Heart right ventricle (tissue), 16 donors: ENCODE measurements at regions not wholly inside any gene's neighbourhood (a gene's known extent, or its start where the extent isn't known, plus 50 kb on each side); places are given as distances from the start of the nearest gene placed in this dataset.

Source experiments
- ATAC-seq, 8 donors: fragments of 200-7000 bp; cut with Tn5 transposase; one replicate each; pipeline ENCODE4 v1.9.1; 2020; ENCODE audit warnings: mild to moderate bottlenecking in 8 of 8, moderate library complexity in 8 of 8, moderate number of reproducible peaks in 1 of 8
- DNase-seq, 2 donors: peaks; one replicate each; pipeline ENCODE4 v3.0.0-alpha.2; 2020
- H3K27ac ChIP-seq, 10 donors: fragments of 200-600 bp; sonication (generic) in 2 of 10; one replicate each; pipeline versions ENCODE4 v1.5.0 to v1.8.0; 2020 to 2022; ENCODE audit warnings: mild to moderate bottlenecking in 3 of 10
- H3K27me3 ChIP-seq, 7 donors: fragments of 200-600 bp; one replicate each; pipeline ENCODE4 v1.8.0; 2021 to 2022; ENCODE audit warnings: mild to moderate bottlenecking in 2 of 7
- H3K36me3 ChIP-seq, 9 donors: fragments of 200-600 bp; sonication (generic) in 1 of 9; one replicate each; pipeline versions ENCODE4 v1.5.0 to v1.8.0; 2020 to 2022; ENCODE audit warnings: mild to moderate bottlenecking in 2 of 9
- H3K4me1 ChIP-seq, 9 donors: fragments of 200-600 bp; sonication (generic) in 1 of 9; one replicate each; pipeline versions ENCODE4 v1.5.0 to v1.8.0; 2020 to 2022; ENCODE audit warnings: mild to moderate bottlenecking in 4 of 9
- H3K4me3 ChIP-seq, 10 donors: fragments of 200-600 bp; sonication (generic) in 2 of 10; one replicate each; pipeline versions ENCODE4 v1.5.0 to v1.8.0; 2020 to 2022; ENCODE audit warnings: mild to moderate bottlenecking in 7 of 10, moderate library complexity in 2 of 10
- H3K9me3 ChIP-seq, 11 donors: fragments of 200-600 bp in 10 of 11; sonication (generic) in 2 of 11; one replicate each; pipeline versions ENCODE4 v1.5.0 to v1.8.0; 2013 to 2022; ENCODE audit warnings: mild to moderate bottlenecking in 2 of 11, control low read depth in 1 of 11, moderate library complexity in 1 of 11
- WGBS, 2 donors: extraction: QIAGEN DNeasy Blood & Tissue Kit; methylation state at CpG; one replicate each; pipeline ENCODE4 v1.1.7; 2013; ENCODE audit warnings: inconsistent platforms in 1 of 2; 5-methylcytosine and 5-hydroxymethylcytosine counted together
- intact Hi-C, 10 donors: fragments of 100-400 bp; cut with DNase I; formaldehyde crosslinking; loops; one replicate each; pipeline versions ENCODE4 v1.11.1 to v1.14.2; 2022
- TF ChIP-seq, protein P1 (sequence below), 9 donors: fragments of 200-600 bp; sonication (generic) in 2 of 9; IDR thresholded peaks; one replicate each; pipeline versions ENCODE4 v1.5.0 to v1.8.0; 2021 to 2022; ENCODE audit warnings: antibody characterized with exemption in 9 of 9, mild to moderate bottlenecking in 5 of 9, moderate library complexity in 1 of 9
- donor health status: Arrhythmogenic right ventricular cardiomyopathy.
- donor health status: ischemic (EF 13 %, LVEDD 7.1; RV severe dilation, severe dysfunction).
- donor health status: healthy with polysubstance abuse.
- donor health status: DM: no; HTN: yes; CAD: no.
- donor health status: DM: no; HTN: no; CAD: no.
- donor health status: ischemic (EF 25% LVEDD 6.9; RV normal size, moderate dysfunction).
- donor health status: ischemic (EF 25% LVEDD 5.7; RV mildly dilated, moderate dysfunction).
- donor health status: healthy.
- donor health status: DM: yes; HTN: yes; CAD: no.
- donor health status: Ischemic cardiomyopathy.
- donor health status: ischemic (EF 35%, LVEDD 5.7; RV mildly dilated, moderate dysfunction).
- donor health status: nonischemic (EF 11% LVEDD 7.7; RV severe dilation, severe dysfunction).
- donor health status: DM: yes; HTN: yes; CAD: no.
- donor health status: PGD.
- donor health status: ischemic (EF 29% LVEDD 5.4; RV normal size, mild dysfunction).
- donor health status: nonischemic (EF 23%, LVEDD 6.1; RV moderate dilation, normal function).

DNA sequence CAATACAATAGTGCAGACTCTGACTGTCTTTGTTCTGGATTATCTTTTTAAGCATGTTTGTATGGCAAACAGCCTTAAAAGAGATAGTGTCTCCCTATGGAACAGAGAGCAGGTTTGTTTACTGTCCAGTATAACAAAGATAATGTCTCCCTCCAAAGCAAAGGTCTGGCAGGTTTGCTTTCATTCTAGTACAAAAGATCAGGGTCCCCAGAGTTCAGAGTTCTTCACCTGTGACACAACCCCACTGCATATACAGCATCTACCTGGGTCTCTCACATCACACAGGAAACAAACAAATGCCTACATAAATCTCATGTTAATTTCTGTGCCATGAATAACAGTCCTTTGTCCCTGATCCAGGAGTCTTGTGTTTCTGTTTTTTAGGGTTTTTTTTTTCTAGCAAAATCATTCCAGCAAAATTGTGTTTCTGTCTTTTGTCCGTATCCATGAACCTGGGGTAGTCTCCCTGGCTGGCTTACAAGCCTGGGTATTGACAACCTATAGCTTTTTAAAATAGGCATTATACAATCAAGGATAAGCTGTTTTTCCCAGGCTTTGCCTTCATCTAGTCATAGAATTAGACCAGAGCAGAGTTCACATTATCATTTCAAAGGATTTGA, 89.4 kb upstream of the PTBP2 start:
- Histone ChIP-seq H3K27ac (no peak overlapping the region), H3K4me1 (no peaks in the 10 kb centered on the region), H3K27me3 (no peaks in the 10 kb centered on the region), H3K9me3 (no peaks in the 10 kb centered on the region), H3K4me3 (no peak overlapping the region), H3K36me3 (no peaks in the 10 kb centered on the region)
- DNase-seq (no peak), ATAC-seq (no peak)
- intact Hi-C loops, result no loop called here
- 89% methylated on average over 1 of the region's 1 CpG for WGBS, 2 donors
- TF ChIP-seq, protein P1, sequence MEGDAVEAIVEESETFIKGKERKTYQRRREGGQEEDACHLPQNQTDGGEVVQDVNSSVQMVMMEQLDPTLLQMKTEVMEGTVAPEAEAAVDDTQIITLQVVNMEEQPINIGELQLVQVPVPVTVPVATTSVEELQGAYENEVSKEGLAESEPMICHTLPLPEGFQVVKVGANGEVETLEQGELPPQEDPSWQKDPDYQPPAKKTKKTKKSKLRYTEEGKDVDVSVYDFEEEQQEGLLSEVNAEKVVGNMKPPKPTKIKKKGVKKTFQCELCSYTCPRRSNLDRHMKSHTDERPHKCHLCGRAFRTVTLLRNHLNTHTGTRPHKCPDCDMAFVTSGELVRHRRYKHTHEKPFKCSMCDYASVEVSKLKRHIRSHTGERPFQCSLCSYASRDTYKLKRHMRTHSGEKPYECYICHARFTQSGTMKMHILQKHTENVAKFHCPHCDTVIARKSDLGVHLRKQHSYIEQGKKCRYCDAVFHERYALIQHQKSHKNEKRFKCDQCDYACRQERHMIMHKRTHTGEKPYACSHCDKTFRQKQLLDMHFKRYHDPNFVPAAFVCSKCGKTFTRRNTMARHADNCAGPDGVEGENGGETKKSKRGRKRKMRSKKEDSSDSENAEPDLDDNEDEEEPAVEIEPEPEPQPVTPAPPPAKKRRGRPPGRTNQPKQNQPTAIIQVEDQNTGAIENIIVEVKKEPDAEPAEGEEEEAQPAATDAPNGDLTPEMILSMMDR (IDR thresholded peaks at IDR 0.05), result no peak

DNA sequence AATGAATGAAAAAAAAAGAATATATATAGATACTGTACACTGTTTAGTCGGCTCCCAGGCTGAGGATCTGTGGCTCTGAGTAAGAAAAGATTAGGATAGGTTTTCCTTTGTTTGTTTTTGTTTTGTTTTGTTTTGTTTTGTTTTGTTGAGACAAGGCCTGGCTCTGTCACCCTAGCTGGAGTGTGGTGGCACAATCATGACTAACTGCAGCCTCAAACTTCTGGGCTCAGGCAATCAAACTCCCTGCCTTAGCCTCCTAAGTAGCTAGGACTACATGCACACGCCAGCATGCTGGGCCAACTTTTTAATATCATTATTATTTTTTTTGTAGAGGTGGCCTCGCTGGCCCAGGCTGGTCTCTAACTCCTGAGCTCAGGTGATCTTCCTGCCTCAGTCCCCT, 87.9 kb upstream of the PTBP2 start:
- no peaks in the 10 kb centered on the region for H3K27me3 ChIP-seq
- H3K9me3 ChIP-seq, result no peaks in the 10 kb centered on the region
- no peaks in the 10 kb centered on the region for H3K36me3 ChIP-seq
- intact Hi-C loops, result no loop called here
- TF ChIP-seq, protein P1 (IDR thresholded peaks at IDR 0.05), result no peak
- H3K4me1 ChIP-seq, result no peaks in the 10 kb centered on the region
- no peak overlapping the region for H3K4me3 ChIP-seq
- WGBS, 2 donors, result 86 to 88% methylated on average over 3 of the region's 3 CpGs
- no peak overlapping the region for H3K27ac ChIP-seq
- no peak for DNase-seq
- no peak for ATAC-seq

DNA sequence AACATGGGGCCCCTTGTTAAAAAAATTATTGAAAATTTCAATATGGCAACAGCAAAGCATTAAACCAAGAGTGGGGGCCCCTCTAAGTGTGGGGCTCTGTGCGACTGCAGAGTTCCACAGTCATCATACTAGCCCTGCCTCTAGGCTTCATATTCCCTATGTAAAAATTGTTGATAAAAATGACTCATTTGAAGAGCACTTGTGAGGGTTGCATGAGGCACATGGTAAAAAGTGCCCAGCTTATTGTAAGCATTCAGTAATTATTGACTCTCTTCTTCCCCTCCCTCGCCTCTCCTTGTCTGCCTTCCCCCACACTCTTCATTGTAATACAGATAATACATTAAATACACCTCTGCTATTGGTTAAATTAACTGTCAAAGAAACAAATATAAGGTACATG, 86.7 kb upstream of the PTBP2 start:
- DNase-seq (no peak), ATAC-seq (no peak)
- H3K27ac ChIP-seq, result no peak overlapping the region
- TF ChIP-seq, protein P1 (IDR thresholded peaks at IDR 0.05), result no peak
- no peaks in the 10 kb centered on the region for H3K36me3 ChIP-seq
- H3K4me3 ChIP-seq, result no peak overlapping the region
- intact Hi-C loops, result no loop called here
- 83 to 95% methylated on average over 2 of the region's 2 CpGs for WGBS, 2 donors
- H3K27me3 ChIP-seq, result no peaks in the 10 kb centered on the region
- H3K4me1 ChIP-seq, result no peaks in the 10 kb centered on the region
- no peaks in the 10 kb centered on the region for H3K9me3 ChIP-seq

DNA sequence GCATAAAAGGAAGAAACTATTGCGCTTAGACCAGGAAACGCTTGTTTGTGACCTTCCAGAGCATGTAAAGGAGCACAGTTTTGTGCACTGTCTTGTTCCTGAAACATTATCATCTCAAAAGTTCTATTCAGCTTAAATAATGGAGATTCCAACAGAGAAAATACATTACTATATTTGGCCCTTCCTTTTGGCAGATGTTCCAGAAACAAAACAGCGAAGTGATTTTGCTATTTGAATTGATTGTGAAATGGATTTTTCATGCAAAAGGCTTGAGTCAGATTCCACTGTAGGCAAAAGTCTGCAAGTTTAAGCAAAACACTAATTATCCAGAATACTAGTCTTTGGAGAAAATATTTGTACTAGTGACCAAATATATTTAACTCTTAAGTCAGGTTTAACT, 80.3 kb upstream of the PTBP2 start:
- no peaks in the 10 kb centered on the region for H3K4me1 ChIP-seq
- H3K9me3 ChIP-seq, result no peaks in the 10 kb centered on the region
- H3K27ac ChIP-seq, result no peak overlapping the region
- 70 to 79% methylated on average over 3 of the region's 3 CpGs for WGBS, 2 donors
- ATAC-seq (no peak), DNase-seq (no peak)
- TF ChIP-seq, protein P1 (IDR thresholded peaks at IDR 0.05), result no peak
- intact Hi-C loops, result no loop called here
- H3K27me3 ChIP-seq, result no peaks in the 10 kb centered on the region
- no peak overlapping the region for H3K4me3 ChIP-seq
- H3K36me3 ChIP-seq, result no peaks in the 10 kb centered on the region
